MM.1S (cell line): ENCODE measurements at regions not wholly inside any gene's neighbourhood (a gene's known extent, or its start where the extent isn't known, plus 50 kb on each side); places are given as distances from the start of the nearest gene placed in this dataset.

Experiments
- EZH2 ChIP-seq: fragments of 300-600 bp; sonication (generic); optimal IDR thresholded peaks from 2 replicates; pipeline ENCODE3; 2017; ENCODE audit warnings: low read depth, mild to moderate bottlenecking, antibody characterized with exemption, low read length, mixed read lengths
- EZH2phosphoT487 ChIP-seq: fragments of 300-600 bp; sonication (generic); IDR thresholded peaks from 2 replicates; pipeline ENCODE4 v1.6.1; 2018; ENCODE audit warnings: antibody characterized with exemption, low read length
- TF ChIP-seq, protein P1 (sequence below): fragments of 300-600 bp; sonication (generic); IDR thresholded peaks from 2 replicates; pipeline ENCODE4 v1.5.1; 2016; ENCODE audit warnings: antibody characterized with exemption, low read length, mixed read lengths

GRCh38 chr9:107942856-107943255, 453.3 kb upstream of the KLF4 start:
- TF ChIP-seq, protein P1, sequence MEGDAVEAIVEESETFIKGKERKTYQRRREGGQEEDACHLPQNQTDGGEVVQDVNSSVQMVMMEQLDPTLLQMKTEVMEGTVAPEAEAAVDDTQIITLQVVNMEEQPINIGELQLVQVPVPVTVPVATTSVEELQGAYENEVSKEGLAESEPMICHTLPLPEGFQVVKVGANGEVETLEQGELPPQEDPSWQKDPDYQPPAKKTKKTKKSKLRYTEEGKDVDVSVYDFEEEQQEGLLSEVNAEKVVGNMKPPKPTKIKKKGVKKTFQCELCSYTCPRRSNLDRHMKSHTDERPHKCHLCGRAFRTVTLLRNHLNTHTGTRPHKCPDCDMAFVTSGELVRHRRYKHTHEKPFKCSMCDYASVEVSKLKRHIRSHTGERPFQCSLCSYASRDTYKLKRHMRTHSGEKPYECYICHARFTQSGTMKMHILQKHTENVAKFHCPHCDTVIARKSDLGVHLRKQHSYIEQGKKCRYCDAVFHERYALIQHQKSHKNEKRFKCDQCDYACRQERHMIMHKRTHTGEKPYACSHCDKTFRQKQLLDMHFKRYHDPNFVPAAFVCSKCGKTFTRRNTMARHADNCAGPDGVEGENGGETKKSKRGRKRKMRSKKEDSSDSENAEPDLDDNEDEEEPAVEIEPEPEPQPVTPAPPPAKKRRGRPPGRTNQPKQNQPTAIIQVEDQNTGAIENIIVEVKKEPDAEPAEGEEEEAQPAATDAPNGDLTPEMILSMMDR = no peak
- TF ChIP-seq EZH2 (no peak), EZH2phosphoT487 (no peak)
